SKM-1 treated with dmso at 0.1 percent for 144 hours (cell line): ENCODE measurements at regions not wholly inside any gene's neighbourhood (a gene's known extent, or its start where the extent isn't known, plus 50 kb on each side); places are given as distances from the start of the nearest gene placed in this dataset.

Experiments
- DNase-seq: peaks from one replicate; lab custom pipeline; 2025; ENCODE audit not compliant: unreplicated experiment; lab: John Stamatoyannopoulos, UW

DNA sequence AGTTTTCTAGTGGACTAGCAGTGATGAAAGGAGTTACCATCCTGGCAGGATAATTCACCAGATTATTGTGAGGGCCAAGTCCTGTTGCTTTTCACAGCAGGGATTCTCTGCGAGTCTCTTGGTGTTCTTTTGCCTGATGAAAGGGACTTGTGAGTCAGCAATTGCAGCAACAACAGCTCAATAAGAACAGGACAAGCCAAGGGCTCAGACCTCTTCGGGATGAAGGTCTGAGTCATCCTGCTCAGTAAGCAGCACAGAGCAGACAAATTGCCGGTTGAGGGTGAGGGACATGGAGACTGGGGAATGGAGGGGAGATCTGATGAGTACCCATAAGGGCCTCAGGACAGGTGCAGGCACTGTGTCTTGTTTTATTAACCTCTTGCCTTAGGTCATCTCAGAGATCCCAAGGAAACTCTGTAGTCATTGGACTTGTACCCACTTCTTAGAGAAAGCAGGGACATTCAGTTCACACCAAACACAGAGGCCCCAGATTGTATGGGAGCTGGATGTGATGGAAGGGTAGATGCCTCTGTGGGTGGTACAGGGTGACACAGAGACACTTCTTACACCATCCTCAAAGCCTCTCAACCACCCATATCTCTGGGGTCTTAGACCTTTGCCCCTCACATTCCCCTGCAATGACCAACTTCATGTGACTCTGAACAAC is 173.8 kb upstream of the TLE3 start:
- peak; percentile 55 for DNase-seq

- no peak for DNase-seq
Observed at GRCh38 chr15:70270752-70271111, 173.0 kb upstream of the TLE3 start.

DNA sequence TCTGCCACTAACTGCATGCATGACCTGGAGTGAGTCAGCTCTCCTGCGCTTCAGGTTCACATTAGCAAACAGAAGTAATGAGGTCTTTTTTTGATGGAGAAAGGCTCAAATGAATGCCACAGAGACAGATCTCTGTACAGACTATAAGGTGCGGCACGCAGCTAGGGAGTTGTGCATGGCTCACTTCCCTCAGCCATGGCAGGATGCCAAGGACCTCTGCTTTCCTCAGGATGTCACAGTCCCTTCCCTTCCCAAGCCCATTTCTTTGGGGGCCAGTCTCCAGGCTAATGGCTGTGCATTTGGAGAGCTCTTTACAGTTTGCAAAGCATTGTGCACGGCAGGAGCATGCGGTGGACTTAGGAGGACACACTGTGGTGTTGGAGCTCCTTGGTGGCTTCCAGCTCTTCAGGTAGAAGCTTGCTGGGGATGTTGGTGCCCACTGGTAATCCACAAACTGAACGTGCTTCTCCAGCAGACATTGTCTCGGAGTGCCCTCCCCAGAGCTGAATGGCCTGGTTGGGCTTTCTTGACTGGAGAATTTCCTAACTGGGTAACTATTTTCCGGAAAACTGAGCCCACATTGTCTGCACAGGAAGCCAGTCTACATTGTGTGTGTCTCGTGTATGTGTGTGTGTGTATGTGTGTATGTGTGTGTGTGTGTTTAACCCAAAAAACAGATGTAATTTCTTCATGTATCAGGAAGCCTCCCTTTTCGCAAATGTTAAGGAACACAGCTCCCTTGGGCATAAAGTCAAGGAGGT is 172.5 kb upstream of the TLE3 start:
- no peak for DNase-seq

DNA sequence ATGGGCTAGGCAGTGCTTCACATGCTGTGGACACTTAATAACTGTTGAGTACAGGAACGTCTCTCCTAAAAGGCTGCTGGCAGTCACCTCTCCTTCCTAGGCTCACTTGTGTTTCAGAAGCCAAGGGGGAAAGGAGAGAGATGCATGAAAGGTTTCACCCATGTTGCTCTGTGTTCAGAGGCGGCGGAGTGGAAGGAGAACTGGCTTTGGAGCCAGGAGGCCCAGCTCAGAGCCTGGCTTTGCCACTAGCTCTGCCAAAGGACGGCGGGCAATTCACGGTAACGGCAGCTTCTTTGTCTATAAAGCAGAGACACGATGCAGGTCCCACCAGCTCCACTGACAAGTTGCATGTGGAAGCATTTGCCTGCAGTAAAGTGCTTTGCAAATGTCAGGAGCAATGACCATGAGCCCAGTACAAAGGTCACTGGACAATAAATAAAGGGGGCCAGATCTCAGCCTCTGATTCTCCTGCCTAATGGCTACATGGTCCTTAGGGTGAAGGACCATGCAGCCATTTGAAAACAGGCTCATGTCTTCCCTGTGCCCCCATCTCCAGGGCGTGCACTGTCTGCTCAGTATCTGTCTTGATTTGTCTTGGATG is 171.7 kb upstream of the TLE3 start:
- no peak for DNase-seq

GRCh38 chr15:70268698-70269251 is 171.1 kb upstream of the TLE3 start:
- no peak for DNase-seq

DNA sequence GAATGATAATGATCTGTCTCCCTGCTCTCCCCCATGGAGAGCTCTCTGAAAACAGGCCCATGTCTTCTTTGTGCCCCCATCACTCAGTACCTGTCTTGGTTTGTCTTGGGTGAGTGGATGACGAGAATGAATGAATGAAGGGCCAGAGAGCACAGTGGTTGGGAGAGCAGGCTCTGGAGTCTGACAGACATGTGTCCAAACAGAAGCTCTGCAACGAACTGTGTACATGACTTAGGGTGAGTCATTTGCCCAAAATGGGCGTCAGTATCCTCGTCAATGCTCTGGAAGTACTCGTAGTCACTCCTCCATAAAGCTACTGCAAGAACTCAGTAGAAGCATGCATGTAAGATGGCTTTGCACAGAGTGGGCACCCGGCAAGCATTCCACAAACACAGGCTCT is 170.2 kb upstream of the TLE3 start:
- DNase-seq, result no peak

- DNase-seq, result no peak
Observed at GRCh38 chr15:70267306-70267705, 169.6 kb upstream of the TLE3 start.

DNA sequence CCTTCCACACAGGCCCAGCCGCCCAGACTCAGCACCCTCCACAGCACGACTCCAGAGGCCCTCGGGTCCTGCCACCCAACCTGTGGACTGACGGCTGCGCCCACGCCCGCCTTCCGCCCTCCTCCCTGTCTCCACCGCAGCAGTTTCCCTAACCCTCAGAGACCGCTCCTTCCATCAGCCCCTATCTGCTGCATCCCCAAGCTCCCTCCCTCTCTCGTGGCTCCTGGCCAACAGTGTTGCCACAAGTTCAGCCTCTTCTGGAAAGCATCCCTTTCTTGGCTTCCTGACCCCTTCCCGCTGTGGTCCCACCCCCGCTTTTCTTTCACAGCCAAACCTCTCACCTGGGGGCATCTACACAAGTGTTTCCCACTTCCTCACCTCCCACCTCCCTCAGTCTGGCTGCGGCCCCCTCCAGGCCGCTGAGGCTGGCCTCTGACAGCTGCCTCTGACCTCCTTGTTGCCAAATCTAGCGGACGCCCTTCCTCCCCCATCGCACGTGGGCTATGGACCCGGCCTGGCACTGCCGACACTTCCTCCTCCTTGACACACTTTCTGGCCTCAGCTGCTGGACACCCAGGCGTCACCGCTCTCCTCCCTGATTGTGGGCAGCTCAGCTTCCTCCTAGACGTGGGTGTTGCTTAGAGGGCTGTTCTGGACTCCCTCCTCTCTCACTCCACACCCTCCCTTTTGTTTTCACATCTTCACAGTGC is 168.8 kb upstream of the TLE3 start:
- peak; percentile 99 for DNase-seq

GRCh38 chr15:70265986-70266385 is 168.3 kb upstream of the TLE3 start:
- DNase-seq, result no peak

DNA sequence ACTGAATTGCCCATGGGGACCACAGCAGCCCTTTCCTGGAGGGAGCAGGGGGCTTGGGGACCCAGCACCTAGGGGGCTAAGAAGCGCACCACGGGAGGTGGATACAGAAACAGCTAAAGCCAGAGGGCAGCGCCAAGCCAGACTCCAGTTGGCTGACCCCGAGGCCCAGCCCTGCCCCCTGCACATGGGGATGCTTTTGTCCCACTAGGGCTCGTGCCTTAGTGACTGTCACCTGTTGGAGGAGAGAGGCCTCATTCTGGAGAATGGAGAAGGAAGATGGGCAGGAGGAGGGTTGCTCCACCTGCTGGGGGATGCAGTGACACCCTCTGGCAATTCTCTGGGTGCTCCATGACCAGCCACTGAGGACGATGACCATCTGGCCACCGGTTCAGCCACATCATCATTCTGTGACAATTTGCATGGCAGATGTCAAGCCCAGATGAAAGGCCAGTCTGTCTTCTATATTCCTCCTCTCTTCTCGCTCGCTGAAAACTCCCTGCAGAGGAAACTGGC is 167.8 kb upstream of the TLE3 start:
- no peak for DNase-seq

- peak; percentile 45 for DNase-seq
Observed at GRCh38 chr15:70264738-70265465, 167.2 kb upstream of the TLE3 start.

DNA sequence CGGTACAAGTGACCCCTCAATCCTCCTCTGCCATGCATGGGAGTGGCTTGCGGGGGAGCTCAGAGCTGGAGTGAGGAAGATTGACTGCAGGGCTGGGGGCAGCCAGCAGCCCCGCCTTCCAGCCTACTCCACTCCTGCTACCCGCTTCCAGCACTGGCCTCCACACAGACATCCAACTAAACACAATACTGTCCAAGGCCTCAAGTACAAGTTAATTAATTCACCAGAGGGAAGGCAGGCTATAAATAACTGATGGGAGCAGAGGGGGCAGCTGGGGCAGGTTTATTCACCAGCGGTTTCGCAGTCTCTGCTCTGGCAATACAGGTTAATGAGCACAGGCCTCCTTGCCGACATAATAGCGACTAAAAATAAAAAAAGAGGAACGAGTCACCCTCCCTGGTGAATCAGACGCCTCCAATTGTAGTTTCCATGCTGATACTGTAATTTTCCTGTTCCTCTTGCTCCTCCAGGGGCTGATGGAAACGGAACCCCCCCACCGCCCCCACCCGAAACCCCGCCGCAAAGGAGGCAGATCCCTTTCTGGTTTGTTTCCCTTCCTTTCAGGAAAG is 166.4 kb upstream of the TLE3 start:
- DNase-seq, result peak; percentile 89

GRCh38 chr15:70262591-70263274 is 165.0 kb upstream of the TLE3 start:
- DNase-seq, result no peak

- no peak for DNase-seq
Observed at GRCh38 chr15:70262171-70262570, 164.5 kb upstream of the TLE3 start.

GRCh38 chr15:70261083-70261482 is 163.4 kb upstream of the TLE3 start:
- no peak for DNase-seq

- DNase-seq, result no peak
Observed at GRCh38 chr15:70260580-70260979, 162.9 kb upstream of the TLE3 start.

DNA sequence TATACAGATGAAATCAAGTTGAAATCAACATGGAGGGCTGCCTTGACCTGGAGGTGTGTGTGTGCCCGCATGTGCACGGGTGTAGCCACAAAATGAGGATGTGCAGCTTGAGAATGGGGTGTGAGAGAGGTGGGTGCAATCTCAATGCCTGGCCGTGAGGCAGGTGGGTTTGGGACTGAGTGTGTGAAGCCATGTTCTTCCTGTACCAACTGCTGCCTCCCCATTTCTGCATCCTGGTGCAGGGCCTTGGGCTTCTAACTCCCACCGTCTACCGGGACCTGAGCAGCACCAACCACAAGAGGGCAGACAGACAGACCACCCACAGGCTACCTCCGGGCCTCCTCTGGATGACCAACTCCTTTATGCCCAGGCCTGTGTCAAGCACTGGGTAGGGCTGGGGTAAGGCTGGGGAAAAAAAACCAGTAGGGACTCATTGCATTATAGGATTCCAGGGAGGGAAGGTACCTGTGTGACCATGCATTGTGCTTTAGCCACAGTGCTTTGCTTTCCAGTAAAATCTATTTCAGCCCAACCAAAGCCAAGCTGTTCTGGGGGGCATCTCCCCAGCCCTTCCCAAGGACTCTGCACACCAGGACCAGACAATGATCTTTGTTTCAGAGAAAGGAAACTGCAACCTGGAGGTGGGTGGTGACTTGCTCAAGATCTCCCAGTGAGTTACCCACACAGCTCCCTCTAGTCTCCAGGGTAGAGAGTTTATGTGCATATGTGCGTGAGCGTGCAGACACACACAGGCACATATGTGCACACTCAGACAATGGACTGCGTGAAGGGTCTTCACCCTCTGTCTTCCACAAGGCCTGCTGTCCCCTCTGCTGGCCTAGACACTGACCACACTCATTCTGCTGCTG is 162.2 kb upstream of the TLE3 start:
- no peak for DNase-seq

- DNase-seq, result peak; percentile 65
Observed at GRCh38 chr15:70259028-70259424, 161.3 kb upstream of the TLE3 start.
